ENCODE measurements at regions not wholly inside any gene's neighbourhood (a gene's known extent, or its start where the extent isn't known, plus 50 kb on each side); places are given as distances from the start of the nearest gene placed in this dataset.

DNA sequence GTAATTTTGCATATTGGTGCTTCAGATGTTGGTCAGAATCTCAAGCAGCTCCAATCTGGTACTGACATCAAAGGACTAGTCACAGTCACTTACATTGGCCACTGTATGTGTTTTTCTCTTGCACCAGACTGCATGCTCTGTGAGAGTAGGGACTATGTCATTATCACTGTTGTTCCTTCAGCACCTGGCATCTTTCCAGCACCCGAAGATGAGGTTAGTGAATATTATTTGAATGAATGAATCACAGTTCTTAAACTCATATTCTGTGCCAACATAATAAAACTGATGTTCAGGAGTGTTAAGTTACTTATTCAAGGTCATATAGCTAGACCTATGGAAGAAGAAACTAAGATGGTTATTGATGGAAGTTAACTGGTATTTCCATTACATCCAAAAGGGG, 204.5 kb upstream of the TBX3 start (continued):
- TF ChIP-seq, protein P1, sequence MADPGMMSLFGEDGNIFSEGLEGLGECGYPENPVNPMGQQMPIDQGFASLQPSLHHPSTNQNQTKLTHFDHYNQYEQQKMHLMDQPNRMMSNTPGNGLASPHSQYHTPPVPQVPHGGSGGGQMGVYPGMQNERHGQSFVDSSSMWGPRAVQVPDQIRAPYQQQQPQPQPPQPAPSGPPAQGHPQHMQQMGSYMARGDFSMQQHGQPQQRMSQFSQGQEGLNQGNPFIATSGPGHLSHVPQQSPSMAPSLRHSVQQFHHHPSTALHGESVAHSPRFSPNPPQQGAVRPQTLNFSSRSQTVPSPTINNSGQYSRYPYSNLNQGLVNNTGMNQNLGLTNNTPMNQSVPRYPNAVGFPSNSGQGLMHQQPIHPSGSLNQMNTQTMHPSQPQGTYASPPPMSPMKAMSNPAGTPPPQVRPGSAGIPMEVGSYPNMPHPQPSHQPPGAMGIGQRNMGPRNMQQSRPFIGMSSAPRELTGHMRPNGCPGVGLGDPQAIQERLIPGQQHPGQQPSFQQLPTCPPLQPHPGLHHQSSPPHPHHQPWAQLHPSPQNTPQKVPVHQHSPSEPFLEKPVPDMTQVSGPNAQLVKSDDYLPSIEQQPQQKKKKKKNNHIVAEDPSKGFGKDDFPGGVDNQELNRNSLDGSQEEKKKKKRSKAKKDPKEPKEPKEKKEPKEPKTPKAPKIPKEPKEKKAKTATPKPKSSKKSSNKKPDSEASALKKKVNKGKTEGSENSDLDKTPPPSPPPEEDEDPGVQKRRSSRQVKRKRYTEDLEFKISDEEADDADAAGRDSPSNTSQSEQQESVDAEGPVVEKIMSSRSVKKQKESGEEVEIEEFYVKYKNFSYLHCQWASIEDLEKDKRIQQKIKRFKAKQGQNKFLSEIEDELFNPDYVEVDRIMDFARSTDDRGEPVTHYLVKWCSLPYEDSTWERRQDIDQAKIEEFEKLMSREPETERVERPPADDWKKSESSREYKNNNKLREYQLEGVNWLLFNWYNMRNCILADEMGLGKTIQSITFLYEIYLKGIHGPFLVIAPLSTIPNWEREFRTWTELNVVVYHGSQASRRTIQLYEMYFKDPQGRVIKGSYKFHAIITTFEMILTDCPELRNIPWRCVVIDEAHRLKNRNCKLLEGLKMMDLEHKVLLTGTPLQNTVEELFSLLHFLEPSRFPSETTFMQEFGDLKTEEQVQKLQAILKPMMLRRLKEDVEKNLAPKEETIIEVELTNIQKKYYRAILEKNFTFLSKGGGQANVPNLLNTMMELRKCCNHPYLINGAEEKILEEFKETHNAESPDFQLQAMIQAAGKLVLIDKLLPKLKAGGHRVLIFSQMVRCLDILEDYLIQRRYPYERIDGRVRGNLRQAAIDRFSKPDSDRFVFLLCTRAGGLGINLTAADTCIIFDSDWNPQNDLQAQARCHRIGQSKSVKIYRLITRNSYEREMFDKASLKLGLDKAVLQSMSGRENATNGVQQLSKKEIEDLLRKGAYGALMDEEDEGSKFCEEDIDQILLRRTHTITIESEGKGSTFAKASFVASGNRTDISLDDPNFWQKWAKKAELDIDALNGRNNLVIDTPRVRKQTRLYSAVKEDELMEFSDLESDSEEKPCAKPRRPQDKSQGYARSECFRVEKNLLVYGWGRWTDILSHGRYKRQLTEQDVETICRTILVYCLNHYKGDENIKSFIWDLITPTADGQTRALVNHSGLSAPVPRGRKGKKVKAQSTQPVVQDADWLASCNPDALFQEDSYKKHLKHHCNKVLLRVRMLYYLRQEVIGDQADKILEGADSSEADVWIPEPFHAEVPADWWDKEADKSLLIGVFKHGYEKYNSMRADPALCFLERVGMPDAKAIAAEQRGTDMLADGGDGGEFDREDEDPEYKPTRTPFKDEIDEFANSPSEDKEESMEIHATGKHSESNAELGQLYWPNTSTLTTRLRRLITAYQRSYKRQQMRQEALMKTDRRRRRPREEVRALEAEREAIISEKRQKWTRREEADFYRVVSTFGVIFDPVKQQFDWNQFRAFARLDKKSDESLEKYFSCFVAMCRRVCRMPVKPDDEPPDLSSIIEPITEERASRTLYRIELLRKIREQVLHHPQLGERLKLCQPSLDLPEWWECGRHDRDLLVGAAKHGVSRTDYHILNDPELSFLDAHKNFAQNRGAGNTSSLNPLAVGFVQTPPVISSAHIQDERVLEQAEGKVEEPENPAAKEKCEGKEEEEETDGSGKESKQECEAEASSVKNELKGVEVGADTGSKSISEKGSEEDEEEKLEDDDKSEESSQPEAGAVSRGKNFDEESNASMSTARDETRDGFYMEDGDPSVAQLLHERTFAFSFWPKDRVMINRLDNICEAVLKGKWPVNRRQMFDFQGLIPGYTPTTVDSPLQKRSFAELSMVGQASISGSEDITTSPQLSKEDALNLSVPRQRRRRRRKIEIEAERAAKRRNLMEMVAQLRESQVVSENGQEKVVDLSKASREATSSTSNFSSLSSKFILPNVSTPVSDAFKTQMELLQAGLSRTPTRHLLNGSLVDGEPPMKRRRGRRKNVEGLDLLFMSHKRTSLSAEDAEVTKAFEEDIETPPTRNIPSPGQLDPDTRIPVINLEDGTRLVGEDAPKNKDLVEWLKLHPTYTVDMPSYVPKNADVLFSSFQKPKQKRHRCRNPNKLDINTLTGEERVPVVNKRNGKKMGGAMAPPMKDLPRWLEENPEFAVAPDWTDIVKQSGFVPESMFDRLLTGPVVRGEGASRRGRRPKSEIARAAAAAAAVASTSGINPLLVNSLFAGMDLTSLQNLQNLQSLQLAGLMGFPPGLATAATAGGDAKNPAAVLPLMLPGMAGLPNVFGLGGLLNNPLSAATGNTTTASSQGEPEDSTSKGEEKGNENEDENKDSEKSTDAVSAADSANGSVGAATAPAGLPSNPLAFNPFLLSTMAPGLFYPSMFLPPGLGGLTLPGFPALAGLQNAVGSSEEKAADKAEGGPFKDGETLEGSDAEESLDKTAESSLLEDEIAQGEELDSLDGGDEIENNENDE (IDR thresholded peaks at IDR 0.05; ENCODE audit: insufficient replicate concordance, low read length) = no peak
- TF ChIP-seq CEBPB (IDR thresholded peaks at IDR 0.05; ENCODE audit: low read depth, low read length) (no peak), TCF12 (IDR thresholded peaks at IDR 0.05; ENCODE audit: low read depth, low read length) (no peak), CBX8 (IDR thresholded peaks at IDR 0.05; ENCODE audit: borderline replicate concordance, low read depth, low read length) (no peak), SP2 (IDR thresholded peaks at IDR 0.05; ENCODE audit: low read length) (no peak), EZH2 (IDR thresholded peaks at IDR 0.05; ENCODE audit: low read depth, low read length, severe bottlenecking) (no peak), SIX5 (IDR thresholded peaks at IDR 0.05; ENCODE audit: low read depth, low read length) (no peak), SRF (IDR thresholded peaks at IDR 0.05; ENCODE audit: low read depth, low read length) (no peak), RNF2 (IDR thresholded peaks at IDR 0.05; ENCODE audit: borderline replicate concordance, low read depth, low read length, missing control alignments, poor library complexity, severe bottlenecking) (no peak), PHF8 (conservative IDR thresholded peaks at IDR 0.05; ENCODE audit: low read depth, low read length) (no peak), CHD1 (IDR thresholded peaks at IDR 0.05; ENCODE audit: low read depth, low read length) (no peak), HDAC6 (IDR thresholded peaks at IDR 0.05; ENCODE audit: low read depth, low read length) (no peak)

All from H1 (cell line).